ENCODE measurements at regions not wholly inside any gene's neighbourhood (a gene's known extent, or its start where the extent isn't known, plus 50 kb on each side); places are given as distances from the start of the nearest gene placed in this dataset.
A peak's percentile ranks its signal among the peaks of the same experiment; 100 is the strongest.

DNA sequence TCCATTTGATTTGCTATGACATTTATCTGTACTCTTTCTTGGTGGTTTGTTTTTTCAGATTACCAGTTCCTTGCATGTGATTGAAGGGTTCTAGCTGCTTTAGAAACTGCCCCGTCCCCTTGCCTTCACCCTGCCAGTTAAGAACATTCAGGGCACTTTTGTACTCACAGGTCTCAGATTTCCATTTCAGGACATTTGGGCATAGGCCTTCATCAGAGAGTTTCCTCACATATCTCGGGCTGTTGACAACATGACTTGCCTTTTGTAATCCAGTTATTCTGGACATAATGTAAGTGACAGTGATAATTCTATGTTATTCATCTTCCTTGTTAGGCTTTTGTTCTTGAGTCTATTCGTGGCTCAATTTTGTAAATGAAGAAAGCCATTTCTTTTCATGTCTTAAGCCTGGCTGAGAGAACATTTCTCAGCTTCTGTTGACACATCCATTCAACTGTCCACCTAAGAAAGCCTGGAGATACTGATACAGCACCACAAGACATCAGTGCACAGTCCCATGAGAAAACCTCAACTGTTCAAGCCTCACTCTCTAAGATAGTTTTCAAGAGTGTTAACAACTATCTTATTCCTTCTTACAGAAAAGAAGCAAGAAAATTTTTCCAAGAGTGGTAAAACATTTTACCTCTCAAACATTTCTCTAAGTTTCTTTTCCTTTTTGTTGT is 209.3 kb upstream of the SGK1 start:
- no peaks in the 10 kb centered on the region for H3K27me3 ChIP-seq (replicated peaks; ENCODE audit: insufficient read depth)
- H3K27ac ChIP-seq: no peak overlapping the region
- H3K4me1 ChIP-seq (replicated peaks): no peaks in the 10 kb centered on the region
- H3K36me3 ChIP-seq: no peaks in the 10 kb centered on the region
- intact Hi-C loops (cut with DNase I): no loop called here
- no peak overlapping the region for H3K4me3 ChIP-seq
- TF ChIP-seq, protein P1, sequence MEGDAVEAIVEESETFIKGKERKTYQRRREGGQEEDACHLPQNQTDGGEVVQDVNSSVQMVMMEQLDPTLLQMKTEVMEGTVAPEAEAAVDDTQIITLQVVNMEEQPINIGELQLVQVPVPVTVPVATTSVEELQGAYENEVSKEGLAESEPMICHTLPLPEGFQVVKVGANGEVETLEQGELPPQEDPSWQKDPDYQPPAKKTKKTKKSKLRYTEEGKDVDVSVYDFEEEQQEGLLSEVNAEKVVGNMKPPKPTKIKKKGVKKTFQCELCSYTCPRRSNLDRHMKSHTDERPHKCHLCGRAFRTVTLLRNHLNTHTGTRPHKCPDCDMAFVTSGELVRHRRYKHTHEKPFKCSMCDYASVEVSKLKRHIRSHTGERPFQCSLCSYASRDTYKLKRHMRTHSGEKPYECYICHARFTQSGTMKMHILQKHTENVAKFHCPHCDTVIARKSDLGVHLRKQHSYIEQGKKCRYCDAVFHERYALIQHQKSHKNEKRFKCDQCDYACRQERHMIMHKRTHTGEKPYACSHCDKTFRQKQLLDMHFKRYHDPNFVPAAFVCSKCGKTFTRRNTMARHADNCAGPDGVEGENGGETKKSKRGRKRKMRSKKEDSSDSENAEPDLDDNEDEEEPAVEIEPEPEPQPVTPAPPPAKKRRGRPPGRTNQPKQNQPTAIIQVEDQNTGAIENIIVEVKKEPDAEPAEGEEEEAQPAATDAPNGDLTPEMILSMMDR (IDR thresholded peaks at IDR 0.05): no peak
- TF ChIP-seq POLR2A (IDR thresholded peaks at IDR 0.05) (no peak), POLR2AphosphoS5 (IDR thresholded peaks at IDR 0.05) (no peak)
- WGBS: 91% methylated on average over 3 of the region's 3 CpGs
- no peaks in the 10 kb centered on the region for H3K9me3 ChIP-seq
- DNase-seq (ENCODE audit: low spot score): no peak

DNA sequence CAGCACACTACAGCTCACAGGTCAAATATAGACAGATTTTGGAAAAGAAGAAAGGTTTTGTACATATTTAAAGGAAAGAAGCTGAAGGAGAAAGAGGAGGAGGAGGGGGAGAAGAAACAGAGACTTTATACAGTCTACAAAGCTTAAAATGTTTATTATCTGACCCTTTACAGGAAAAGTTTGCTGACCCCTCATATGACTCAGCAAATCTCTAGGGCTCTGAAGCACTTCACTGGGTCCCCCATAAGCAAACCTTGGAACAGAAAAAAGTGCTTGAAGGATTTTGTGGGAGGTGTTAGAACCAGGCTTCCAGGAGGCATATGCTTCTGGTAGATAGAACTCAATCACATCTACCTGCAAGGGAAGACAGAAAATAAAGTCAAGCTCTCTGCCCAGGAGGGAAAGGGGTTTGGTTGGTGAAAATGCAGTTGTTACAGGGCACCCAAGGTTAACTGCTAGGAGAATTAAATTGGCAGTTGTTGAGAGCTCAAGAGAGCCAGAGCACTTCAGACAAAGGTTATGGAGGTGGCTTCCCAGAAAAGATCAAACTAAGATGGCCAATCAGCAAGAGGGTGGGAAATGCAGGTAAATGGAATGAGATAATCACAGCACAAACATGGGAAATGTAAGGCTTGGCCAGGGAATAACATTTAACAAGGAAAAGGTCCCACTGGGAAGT is 207.4 kb upstream of the SGK1 start:
- DNase-seq (ENCODE audit: low spot score): no peak
- intact Hi-C loops (cut with DNase I): no loop called here
- TF ChIP-seq POLR2AphosphoS5 (IDR thresholded peaks at IDR 0.05): no peak
- Histone ChIP-seq H3K4me1 (replicated peaks) (no peaks in the 10 kb centered on the region), H3K9me3 (no peaks in the 10 kb centered on the region), H3K36me3 (no peaks in the 10 kb centered on the region), H3K4me3 (no peak overlapping the region), H3K27ac (no peak overlapping the region), H3K27me3 (replicated peaks; ENCODE audit: insufficient read depth) (no peaks in the 10 kb centered on the region)

DNA sequence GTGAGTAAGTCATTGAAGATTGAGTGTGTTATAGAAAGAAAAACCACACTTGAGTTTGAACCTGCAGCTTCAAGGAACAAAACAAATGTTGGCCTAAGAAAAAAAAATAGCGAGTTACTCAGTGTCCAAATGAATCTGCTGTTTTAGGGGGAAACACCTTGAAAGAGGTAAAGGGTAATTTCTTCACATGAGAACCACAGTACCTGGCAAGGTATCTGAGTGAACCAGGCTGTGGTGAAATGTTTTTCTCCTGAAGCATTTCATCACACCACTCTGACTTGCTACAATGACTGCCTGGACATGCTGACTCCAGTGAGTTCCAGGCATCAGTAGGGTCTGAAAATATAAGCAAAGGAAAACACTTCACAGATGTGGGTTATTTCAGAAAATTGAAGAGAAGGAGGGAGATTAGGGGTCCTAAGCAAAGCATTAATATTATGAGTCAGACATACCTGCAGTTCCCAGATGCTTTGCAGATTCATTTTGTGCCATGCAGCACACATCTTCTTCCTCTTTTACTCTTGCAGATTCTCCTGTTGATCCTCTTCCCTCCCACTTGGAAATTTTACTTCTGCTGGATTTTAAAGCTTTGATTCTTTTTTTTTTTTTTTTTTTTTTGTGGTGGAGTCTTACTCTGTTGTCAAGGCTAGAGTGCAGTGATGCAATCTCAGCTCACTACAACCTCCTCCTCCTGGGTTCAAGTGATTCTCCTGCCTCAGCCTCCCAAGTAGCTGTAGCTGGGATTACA is 206.2 kb upstream of the SGK1 start:
- Histone ChIP-seq H3K36me3 (no peaks in the 10 kb centered on the region), H3K4me3 (no peak overlapping the region), H3K27me3 (replicated peaks; ENCODE audit: insufficient read depth) (no peaks in the 10 kb centered on the region), H3K27ac (no peak overlapping the region), H3K4me1 (replicated peaks) (no peaks in the 10 kb centered on the region), H3K9me3 (no peaks in the 10 kb centered on the region)
- intact Hi-C loops (cut with DNase I): no loop called here
- WGBS: 58% methylated on average over 1 of the region's 1 CpG
- DNase-seq (ENCODE audit: low spot score): peak; percentile 32
- TF ChIP-seq, protein P1 (IDR thresholded peaks at IDR 0.05): no peak
- TF ChIP-seq POLR2AphosphoS5 (IDR thresholded peaks at IDR 0.05): peak; percentile 18

DNA sequence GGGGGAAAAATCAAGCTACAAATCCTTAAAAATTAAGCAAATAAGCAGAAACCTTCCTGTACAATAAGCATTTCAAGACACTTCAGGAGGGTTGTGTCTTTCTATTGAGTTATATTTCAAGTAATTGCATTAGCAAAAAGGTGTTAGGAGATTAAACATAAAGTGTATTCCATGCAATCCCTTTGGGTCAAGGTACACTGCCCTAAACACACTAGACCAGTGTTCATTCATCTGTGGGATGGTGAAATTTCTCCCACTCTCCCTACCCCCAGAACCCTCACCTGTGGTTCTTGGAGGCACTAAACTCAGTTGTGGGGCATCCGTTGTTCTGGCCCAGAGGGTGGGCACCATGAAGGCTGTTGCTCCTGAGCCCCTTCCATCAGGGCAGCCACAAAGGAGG is 205.1 kb upstream of the SGK1 start:
- DNase-seq (ENCODE audit: low spot score): no peak
- no peak overlapping the region for H3K4me3 ChIP-seq
- TF ChIP-seq POLR2AphosphoS5 (IDR thresholded peaks at IDR 0.05) (no peak), POLR2A (IDR thresholded peaks at IDR 0.05) (no peak)
- TF ChIP-seq, protein P1 (IDR thresholded peaks at IDR 0.05): no peak
- intact Hi-C loops (cut with DNase I): no loop called here
- no peaks in the 10 kb centered on the region for H3K4me1 ChIP-seq (replicated peaks)
- no peaks in the 10 kb centered on the region for H3K36me3 ChIP-seq
- H3K27ac ChIP-seq: no peak overlapping the region
- H3K27me3 ChIP-seq (replicated peaks; ENCODE audit: insufficient read depth): no peaks in the 10 kb centered on the region
- H3K9me3 ChIP-seq: no peaks in the 10 kb centered on the region
- 95% methylated on average over 1 of the region's 1 CpG for WGBS

DNA sequence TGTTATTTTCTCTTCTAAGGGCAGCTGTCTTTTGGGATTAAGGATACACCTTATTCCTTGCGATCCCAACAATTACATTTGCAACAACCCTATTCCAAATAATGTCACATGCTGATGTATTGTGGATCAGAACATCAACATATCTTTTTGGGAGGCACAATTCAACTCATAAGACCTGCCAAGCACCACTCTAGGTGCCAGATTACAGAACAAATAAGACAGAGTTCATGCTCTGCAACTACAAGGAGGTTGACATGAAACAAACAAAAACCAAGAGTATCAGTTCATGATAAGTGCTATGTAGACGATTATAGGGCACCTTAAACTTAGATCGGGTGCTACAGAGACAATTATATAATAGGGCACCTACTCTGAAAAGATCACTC is 203.2 kb upstream of the SGK1 start:
- H3K4me3 ChIP-seq: no peak overlapping the region
- no peak overlapping the region for H3K27ac ChIP-seq
- 39% methylated on average over 3 of the region's 3 CpGs for WGBS
- TF ChIP-seq POLR2AphosphoS5 (IDR thresholded peaks at IDR 0.05) (no peak), POLR2A (IDR thresholded peaks at IDR 0.05) (no peak)
- TF ChIP-seq, protein P1 (IDR thresholded peaks at IDR 0.05): no peak
- DNase-seq (ENCODE audit: low spot score): no peak
- no peaks in the 10 kb centered on the region for H3K4me1 ChIP-seq (replicated peaks)
- H3K36me3 ChIP-seq: no peaks in the 10 kb centered on the region
- no peaks in the 10 kb centered on the region for H3K27me3 ChIP-seq (replicated peaks; ENCODE audit: insufficient read depth)
- intact Hi-C loops (cut with DNase I): no loop called here
- H3K9me3 ChIP-seq: no peaks in the 10 kb centered on the region

Measured in prostate gland (tissue), 2 donors.